Mucosa of descending colon (tissue), 3 donors: ENCODE measurements at regions not wholly inside any gene's neighbourhood (a gene's known extent, or its start where the extent isn't known, plus 50 kb on each side); places are given as distances from the start of the nearest gene placed in this dataset.

Experiments used
- ATAC-seq: fragments of 200-7000 bp; cut with Tn5 transposase; one replicate; pipeline ENCODE4 v1.9.1; 2020; ENCODE audit warnings: mild to moderate bottlenecking, moderate library complexity
- DNase-seq, 3 donors: peaks; one replicate each; pipeline ENCODE4 v3.0.0-alpha.2; 2020
- H3K36me3 ChIP-seq: fragments of 200-600 bp; one replicate; pipeline ENCODE4 v1.8.0; 2021; ENCODE audit warnings: low read depth, mild to moderate bottlenecking
- H3K4me1 ChIP-seq: fragments of 200-600 bp; one replicate; pipeline ENCODE4 v1.8.0; 2021; ENCODE audit warnings: low read depth, mild to moderate bottlenecking
- H3K4me3 ChIP-seq: fragments of 200-600 bp; one replicate; pipeline ENCODE4 v1.8.0; 2021; ENCODE audit warnings: mild to moderate bottlenecking
- H3K9me3 ChIP-seq: fragments of 200-600 bp; one replicate; pipeline ENCODE4 v1.8.0; 2021; ENCODE audit warnings: mild to moderate bottlenecking
- intact Hi-C, 2 donors: fragments of 100-400 bp; cut with DNase I in 1 of 2; cut with micrococcal nuclease in 1 of 2; formaldehyde crosslinking; loops; one replicate each; pipeline versions ENCODE4 v1.11.0 to v1.11.1; 2022; cut with DNase I, micrococcal nuclease
- TF ChIP-seq, protein P1 (sequence below): fragments of 200-600 bp; IDR thresholded peaks from one replicate; pipeline ENCODE4 v1.8.0; 2022; ENCODE audit warnings: antibody characterized with exemption, mild to moderate bottlenecking
- donor health status: DM: no; HTN: no; CAD: no; lungs with moderate emphysema.
- donor health status: DM: no; HTN: no; CAD: no.
- donor health status: DM: no; HTN: yes; CAD: no.

DNA sequence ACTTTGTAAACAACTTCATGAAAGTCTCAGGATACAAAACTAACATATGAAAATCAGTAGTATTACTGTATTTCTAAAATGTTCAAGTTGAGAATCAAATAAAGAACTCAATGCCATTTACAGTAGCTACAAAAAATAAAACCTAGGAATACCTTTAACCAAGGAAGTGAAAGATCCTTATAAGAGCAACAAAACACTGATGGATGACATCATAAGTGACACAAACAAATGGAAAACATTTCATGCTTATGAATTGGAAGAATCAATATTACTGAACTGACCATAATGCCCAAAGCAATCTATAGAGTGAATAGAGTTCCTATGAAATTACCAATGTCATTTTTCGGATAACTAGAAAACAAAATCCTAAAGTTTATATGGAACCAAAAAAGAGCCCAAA is 1038.1 kb downstream of the SUCLG1 start:
- TF ChIP-seq, protein P1, sequence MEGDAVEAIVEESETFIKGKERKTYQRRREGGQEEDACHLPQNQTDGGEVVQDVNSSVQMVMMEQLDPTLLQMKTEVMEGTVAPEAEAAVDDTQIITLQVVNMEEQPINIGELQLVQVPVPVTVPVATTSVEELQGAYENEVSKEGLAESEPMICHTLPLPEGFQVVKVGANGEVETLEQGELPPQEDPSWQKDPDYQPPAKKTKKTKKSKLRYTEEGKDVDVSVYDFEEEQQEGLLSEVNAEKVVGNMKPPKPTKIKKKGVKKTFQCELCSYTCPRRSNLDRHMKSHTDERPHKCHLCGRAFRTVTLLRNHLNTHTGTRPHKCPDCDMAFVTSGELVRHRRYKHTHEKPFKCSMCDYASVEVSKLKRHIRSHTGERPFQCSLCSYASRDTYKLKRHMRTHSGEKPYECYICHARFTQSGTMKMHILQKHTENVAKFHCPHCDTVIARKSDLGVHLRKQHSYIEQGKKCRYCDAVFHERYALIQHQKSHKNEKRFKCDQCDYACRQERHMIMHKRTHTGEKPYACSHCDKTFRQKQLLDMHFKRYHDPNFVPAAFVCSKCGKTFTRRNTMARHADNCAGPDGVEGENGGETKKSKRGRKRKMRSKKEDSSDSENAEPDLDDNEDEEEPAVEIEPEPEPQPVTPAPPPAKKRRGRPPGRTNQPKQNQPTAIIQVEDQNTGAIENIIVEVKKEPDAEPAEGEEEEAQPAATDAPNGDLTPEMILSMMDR = no peak
- Histone ChIP-seq H3K4me3 (no peak overlapping the region), H3K4me1 (no peaks in the 10 kb centered on the region), H3K9me3 (peaks cover 18% of the 10 kb centered on the region), H3K36me3 (no peaks in the 10 kb centered on the region)
- ATAC-seq = no peak
- DNase-seq = no peak
- intact Hi-C loops = no loop called here

DNA sequence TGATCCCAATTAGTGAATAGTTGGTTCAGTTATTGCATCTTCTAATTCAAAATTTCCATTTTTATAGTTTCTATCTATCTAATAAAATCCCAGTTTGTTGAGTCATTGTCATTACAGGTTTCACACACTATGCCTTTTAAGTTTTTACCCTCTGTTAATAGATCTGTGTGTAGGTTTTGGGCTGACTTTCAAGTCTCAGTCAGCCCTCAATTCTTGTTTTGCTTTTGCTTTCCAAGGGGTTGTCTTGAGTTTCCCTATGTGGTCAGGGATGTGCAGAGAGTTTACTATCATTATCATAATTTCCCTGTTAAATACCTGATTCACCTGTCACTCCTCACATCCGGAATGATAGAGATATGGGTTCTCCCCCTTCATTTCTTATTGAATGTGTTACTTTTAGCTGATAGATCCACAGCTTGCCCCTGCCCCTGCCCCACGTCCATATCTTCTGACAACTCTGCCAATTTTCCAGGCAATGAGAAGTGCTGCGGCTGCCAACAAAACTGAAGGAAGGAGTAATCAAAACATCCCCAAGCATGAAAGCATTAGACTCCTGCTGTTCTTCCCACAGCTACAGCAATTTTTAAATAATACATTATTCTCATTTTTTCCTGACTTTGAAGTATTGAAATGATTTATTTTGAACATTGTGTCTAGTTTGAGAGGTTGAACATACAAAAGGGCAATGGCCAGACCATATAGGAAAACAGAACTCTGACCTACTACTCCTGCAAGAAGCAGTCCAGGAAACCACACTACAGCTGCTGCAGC is 1064.8 kb downstream of the SUCLG1 start:
- DNase-seq = no peak
- intact Hi-C loops = no loop called here
- Histone ChIP-seq H3K9me3 (no peaks in the 10 kb centered on the region), H3K4me1 (no peaks in the 10 kb centered on the region), H3K4me3 (no peak overlapping the region), H3K36me3 (no peaks in the 10 kb centered on the region)
- TF ChIP-seq, protein P1 = no peak
- ATAC-seq = no peak

DNA sequence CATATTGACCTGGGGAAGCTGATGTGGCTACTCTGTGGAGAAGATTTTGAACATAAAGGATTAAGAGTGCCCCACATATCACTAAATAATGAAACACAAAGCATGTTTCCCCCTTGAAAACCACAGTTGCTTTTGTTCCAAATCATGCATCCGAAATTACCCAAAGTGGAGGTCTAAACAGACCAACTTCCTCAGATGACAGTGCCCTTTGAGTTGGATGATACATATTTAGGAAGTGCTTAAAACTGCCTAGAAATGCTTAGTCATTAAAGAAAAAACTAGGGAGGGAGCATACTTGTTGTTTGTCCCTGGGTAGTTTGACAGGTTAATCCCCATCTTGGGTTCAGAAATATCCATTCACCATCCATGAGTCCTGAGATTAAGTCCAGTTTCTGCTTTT is 1070.3 kb downstream of the SUCLG1 start:
- Histone ChIP-seq H3K9me3 (no peaks in the 10 kb centered on the region), H3K4me3 (no peak overlapping the region), H3K36me3 (no peaks in the 10 kb centered on the region), H3K4me1 (no peaks in the 10 kb centered on the region)
- TF ChIP-seq, protein P1 = no peak
- ATAC-seq (no peak), DNase-seq (no peak)
- intact Hi-C loops = no loop called here

DNA sequence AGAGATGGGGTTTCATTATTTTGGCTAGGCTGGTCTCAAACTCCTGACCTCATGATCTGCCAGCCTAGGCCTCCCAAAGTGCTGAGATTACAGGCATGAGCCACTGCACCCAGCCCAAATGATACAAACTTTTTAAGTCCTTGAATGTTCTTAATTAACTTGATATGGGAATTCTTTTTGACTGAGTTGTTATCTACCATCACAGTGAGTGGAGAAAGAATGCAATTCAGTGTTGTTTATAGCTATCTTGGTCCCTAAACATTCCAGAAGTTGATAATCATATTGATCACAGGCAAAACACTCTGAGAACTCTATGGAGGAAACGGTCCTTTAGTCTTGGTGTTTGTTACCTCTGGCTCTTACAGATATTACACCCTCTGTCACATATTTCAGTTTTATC is 1072.5 kb downstream of the SUCLG1 start:
- H3K9me3 ChIP-seq = no peaks in the 10 kb centered on the region
- no peak overlapping the region for H3K4me3 ChIP-seq
- DNase-seq (no peak), ATAC-seq (no peak)
- H3K4me1 ChIP-seq = no peaks in the 10 kb centered on the region
- intact Hi-C loops = no loop called here
- H3K36me3 ChIP-seq = no peaks in the 10 kb centered on the region
- TF ChIP-seq, protein P1 = no peak

DNA sequence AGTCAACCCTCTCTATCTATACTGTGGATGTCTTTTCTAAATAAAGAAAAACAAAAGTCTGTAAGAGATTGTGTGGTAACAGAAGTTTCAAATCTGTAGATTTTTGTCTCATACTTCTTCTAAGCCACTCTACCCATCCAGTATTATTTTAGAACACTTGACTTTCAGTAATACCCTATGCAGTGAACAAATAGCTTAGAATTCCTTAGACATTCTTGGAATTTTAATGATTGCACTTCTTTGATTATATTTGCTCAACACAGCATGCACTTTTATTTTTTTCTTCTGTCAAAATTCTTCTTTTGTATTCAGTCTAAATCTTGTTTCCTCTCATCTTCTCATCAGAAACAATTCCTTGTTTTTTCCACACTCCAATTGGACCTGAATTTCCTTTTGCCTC is 1080.2 kb downstream of the SUCLG1 start:
- Histone ChIP-seq H3K9me3 (peaks cover 6% of the 10 kb centered on the region), H3K4me1 (no peaks in the 10 kb centered on the region), H3K36me3 (no peaks in the 10 kb centered on the region), H3K4me3 (no peak overlapping the region)
- no peak for ATAC-seq
- no peak for DNase-seq
- intact Hi-C loops = no loop called here
- TF ChIP-seq, protein P1 = no peak
